Ovary (tissue), 7 donors: ENCODE measurements at regions not wholly inside any gene's neighbourhood (a gene's known extent, or its start where the extent isn't known, plus 50 kb on each side); places are given as distances from the start of the nearest gene placed in this dataset.

Experiments
- DNase-seq, 5 donors: peaks; one replicate each; pipeline ENCODE4 v3.0.0-alpha.2; 2019 to 2020
- H3K27ac ChIP-seq, 2 donors: fragments of 200-600 bp; one replicate each; pipeline versions ENCODE4 v1.5.1 to v1.8.0; 2019 to 2022
- H3K27me3 ChIP-seq: fragments of 200-600 bp; one replicate; pipeline ENCODE4 v1.8.0; 2022
- H3K36me3 ChIP-seq: fragments of 200-600 bp; sonication (generic); one replicate; pipeline ENCODE4 v1.5.1; 2019
- H3K4me1 ChIP-seq: one replicate; pipeline ENCODE4 v1.8.1; 2013; ENCODE audit warnings: mild to moderate bottlenecking, moderate library complexity; ENCODE audit not compliant: insufficient read depth
- H3K4me3 ChIP-seq: fragments of 200-600 bp; sonication (generic); one replicate; pipeline ENCODE4 v1.5.1; 2017
- H3K9me3 ChIP-seq, 2 donors: fragments of 200-600 bp in 1 of 2; sonication (generic) in 1 of 2; one replicate each; pipeline versions ENCODE4 v1.5.1 to v1.8.1; 2013 to 2019; ENCODE audit warnings: mild to moderate bottlenecking in 1 of 2, moderate library complexity in 1 of 2
- EP300 ChIP-seq: sonication (generic); formaldehyde crosslinking; IDR thresholded peaks from one replicate; pipeline ENCODE4 v1.6.1; 2017; ENCODE audit warnings: antibody characterized with exemption
- POLR2A ChIP-seq: fragments of 450-650 bp; IDR thresholded peaks from one replicate; pipeline ENCODE4 v1.6.1; 2017; ENCODE audit warnings: antibody characterized with exemption, mild to moderate bottlenecking, moderate library complexity
- WGBS, 3 donors: extraction: QIAGEN DNeasy Blood & Tissue Kit in 1 of 3; methylation state at CpG; one replicate each; pipeline versions ENCODE4 v1.1.5 to v1.1.7; 2013 to 2017; 5-methylcytosine and 5-hydroxymethylcytosine counted together
- intact Hi-C, 4 donors: fragments of 100-400 bp; cut with DNase I; formaldehyde crosslinking; loops; one replicate each; pipeline versions ENCODE4 v1.11.0 to v1.15.1; 2022 to 2023
- TF ChIP-seq, protein P1 (sequence below), 3 donors: fragments of 450-650 bp in 2 of 3; fragments of 200-600 bp in 1 of 3; IDR thresholded peaks; one replicate each; pipeline versions ENCODE4 v1.5.1 to v1.8.0; 2016 to 2022; ENCODE audit warnings: antibody characterized with exemption in 3 of 3, mild to moderate bottlenecking in 1 of 3
- donor health status: DM: no; HTN: no; CAD: no; lungs with moderate emphysema.
- donor health status: DM: no; HTN: no; CAD: no.
- donor health status: Bipolar disorder and iron deficiency.
- donor health status: DM: no; HTN: no; CAD: no.
- donor health status: DM: yes; HTN: yes; CAD: no.

DNA sequence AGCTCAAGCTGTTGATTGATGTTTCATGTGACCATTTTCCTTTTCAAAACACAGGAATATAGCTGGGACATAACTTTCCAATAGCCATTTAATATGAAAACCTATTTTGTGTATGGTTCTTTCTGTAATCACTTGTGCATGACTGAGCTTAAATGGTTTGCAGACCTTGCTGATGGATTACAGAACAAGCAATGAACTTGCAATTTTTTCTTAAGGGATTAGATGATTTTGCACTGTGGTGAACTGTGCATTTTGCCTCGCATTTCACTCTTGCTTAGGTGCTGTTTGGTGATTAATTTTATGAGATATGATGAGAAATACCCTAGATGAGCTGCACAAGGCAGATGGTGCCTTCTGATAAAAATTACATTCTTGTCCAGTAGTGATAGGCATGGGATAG, 419.0 kb upstream of the FBXO33 start:
- no peaks in the 10 kb centered on the region for H3K36me3 ChIP-seq
- no peak overlapping the region for H3K4me3 ChIP-seq
- intact Hi-C loops = no loop called here
- no peaks in the 10 kb centered on the region for H3K27me3 ChIP-seq
- WGBS, 3 donors = 73 to 81% (median 79%) methylated on average over 1 of the region's 1 CpG
- no peak for DNase-seq
- TF ChIP-seq, protein P1, sequence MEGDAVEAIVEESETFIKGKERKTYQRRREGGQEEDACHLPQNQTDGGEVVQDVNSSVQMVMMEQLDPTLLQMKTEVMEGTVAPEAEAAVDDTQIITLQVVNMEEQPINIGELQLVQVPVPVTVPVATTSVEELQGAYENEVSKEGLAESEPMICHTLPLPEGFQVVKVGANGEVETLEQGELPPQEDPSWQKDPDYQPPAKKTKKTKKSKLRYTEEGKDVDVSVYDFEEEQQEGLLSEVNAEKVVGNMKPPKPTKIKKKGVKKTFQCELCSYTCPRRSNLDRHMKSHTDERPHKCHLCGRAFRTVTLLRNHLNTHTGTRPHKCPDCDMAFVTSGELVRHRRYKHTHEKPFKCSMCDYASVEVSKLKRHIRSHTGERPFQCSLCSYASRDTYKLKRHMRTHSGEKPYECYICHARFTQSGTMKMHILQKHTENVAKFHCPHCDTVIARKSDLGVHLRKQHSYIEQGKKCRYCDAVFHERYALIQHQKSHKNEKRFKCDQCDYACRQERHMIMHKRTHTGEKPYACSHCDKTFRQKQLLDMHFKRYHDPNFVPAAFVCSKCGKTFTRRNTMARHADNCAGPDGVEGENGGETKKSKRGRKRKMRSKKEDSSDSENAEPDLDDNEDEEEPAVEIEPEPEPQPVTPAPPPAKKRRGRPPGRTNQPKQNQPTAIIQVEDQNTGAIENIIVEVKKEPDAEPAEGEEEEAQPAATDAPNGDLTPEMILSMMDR (IDR thresholded peaks at IDR 0.05) = no peak
- TF ChIP-seq EP300 = no peak
- TF ChIP-seq POLR2A = no peak
- no peaks in the 10 kb centered on the region for H3K4me1 ChIP-seq
- H3K9me3 ChIP-seq = no peaks in the 10 kb centered on the region
- H3K27ac ChIP-seq = no peak overlapping the region

GRCh38 chr14:39847852-39848251, 415.6 kb upstream of the FBXO33 start:
- no peak overlapping the region for H3K27ac ChIP-seq
- no peak for TF ChIP-seq POLR2A
- TF ChIP-seq, protein P1 (IDR thresholded peaks at IDR 0.05) = no peak
- no peak for TF ChIP-seq EP300
- no peaks in the 10 kb centered on the region for H3K27me3 ChIP-seq
- intact Hi-C loops = no loop called here
- H3K4me3 ChIP-seq = no peak overlapping the region
- H3K36me3 ChIP-seq = no peaks in the 10 kb centered on the region
- H3K4me1 ChIP-seq = no peaks in the 10 kb centered on the region
- H3K9me3 ChIP-seq = no peaks in the 10 kb centered on the region
- 57 to 82% (median 67%) methylated on average over 5 of the region's 5 CpGs for WGBS, 3 donors
- no peak for DNase-seq

GRCh38 chr14:39847194-39847593, 415.0 kb upstream of the FBXO33 start:
- no peak for DNase-seq
- Histone ChIP-seq H3K4me1 (no peaks in the 10 kb centered on the region), H3K36me3 (no peaks in the 10 kb centered on the region), H3K9me3 (no peaks in the 10 kb centered on the region), H3K27me3 (no peaks in the 10 kb centered on the region), H3K27ac (no peak overlapping the region), H3K4me3 (no peak overlapping the region)
- intact Hi-C loops = no loop called here
- no peak for TF ChIP-seq POLR2A
- no peak for TF ChIP-seq EP300
- TF ChIP-seq, protein P1 (IDR thresholded peaks at IDR 0.05) = no peak

DNA sequence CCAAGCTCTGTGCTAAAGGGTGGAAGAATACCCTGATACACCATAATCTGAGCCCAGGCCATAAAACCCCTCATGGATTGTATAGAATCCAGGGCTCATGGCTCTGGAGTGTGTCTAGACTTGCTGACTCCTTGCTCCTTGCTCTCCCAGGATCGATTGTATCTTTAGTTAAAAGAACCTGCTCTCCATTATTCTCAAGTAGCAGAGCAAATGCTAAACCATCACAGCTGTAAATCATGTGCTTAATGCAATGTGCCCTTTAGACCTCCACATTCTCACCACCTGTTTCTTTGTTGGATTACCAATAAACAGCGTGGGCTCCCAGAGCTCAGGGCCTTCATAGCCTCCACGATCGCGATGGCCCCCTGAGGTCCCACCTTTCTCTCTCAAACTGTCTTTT, 411.6 kb upstream of the FBXO33 start:
- TF ChIP-seq POLR2A = no peak
- TF ChIP-seq, protein P1 (IDR thresholded peaks at IDR 0.05) = no peak
- TF ChIP-seq EP300 = no peak
- Histone ChIP-seq H3K27me3 (no peaks in the 10 kb centered on the region), H3K27ac (no peak overlapping the region), H3K9me3 (no peaks in the 10 kb centered on the region), H3K36me3 (no peaks in the 10 kb centered on the region), H3K4me1 (no peaks in the 10 kb centered on the region), H3K4me3 (no peak overlapping the region)
- DNase-seq = no peak
- 55 to 73% (median 64%) methylated on average over 5 of the region's 5 CpGs for WGBS, 3 donors
- intact Hi-C loops = no loop called here

DNA sequence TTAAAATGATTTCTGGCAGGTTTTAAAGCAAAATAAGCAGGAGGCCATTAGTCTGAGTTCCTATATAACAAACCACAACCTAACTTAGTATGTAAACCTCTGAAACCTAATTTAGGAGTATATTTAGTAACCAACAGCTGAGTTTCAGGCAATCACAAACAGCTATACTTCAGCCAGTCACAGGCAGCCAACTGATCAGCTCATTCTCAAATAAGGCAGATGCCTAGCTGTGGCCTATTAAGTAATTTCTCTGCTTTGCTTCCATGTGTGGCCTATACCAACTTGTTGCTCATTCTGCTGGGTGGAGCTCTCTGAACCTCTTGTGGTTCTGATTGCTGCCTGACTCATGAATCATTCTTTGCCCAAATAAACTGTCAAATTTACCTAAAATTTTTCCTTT, 408.9 kb upstream of the FBXO33 start:
- no peaks in the 10 kb centered on the region for H3K27me3 ChIP-seq
- intact Hi-C loops = no loop called here
- DNase-seq = no peak
- H3K9me3 ChIP-seq = no peaks in the 10 kb centered on the region
- H3K4me1 ChIP-seq = no peaks in the 10 kb centered on the region
- no peak overlapping the region for H3K4me3 ChIP-seq
- TF ChIP-seq, protein P1 (IDR thresholded peaks at IDR 0.05) = no peak
- TF ChIP-seq EP300 (no peak), POLR2A (no peak)
- H3K36me3 ChIP-seq = no peaks in the 10 kb centered on the region
- no peak overlapping the region for H3K27ac ChIP-seq
